ENCODE measurements at regions not wholly inside any gene's neighbourhood (a gene's known extent, or its start where the extent isn't known, plus 50 kb on each side); places are given as distances from the start of the nearest gene placed in this dataset.

GRCh38 chr10:10479465-10479864 is 538.2 kb upstream of the CELF2 start:
- DNase-seq: no peak
- Histone ChIP-seq H3K4me1 (peaks cover 0 to 10% (median 0%) of the 10 kb centered on the region in 4 donors), H3K4me3 (no peak overlapping the region), H3K27me3 (no peaks in the 10 kb centered on the region), H3K9me3 (no peaks in the 10 kb centered on the region), H3K36me3 (no peaks in the 10 kb centered on the region), H3K27ac (no peak overlapping the region)
- intact Hi-C loops (cut with DNase I; ENCODE audit: low total_unique reads): no loop called here
- TF ChIP-seq CTCF (IDR thresholded peaks at IDR 0.05): no peak

GRCh38 chr10:10482613-10483012 is 535.1 kb upstream of the CELF2 start:
- Histone ChIP-seq H3K27ac (no peak overlapping the region), H3K4me1 (peaks cover 0 to 10% (median 0%) of the 10 kb centered on the region in 4 donors), H3K27me3 (no peaks in the 10 kb centered on the region), H3K36me3 (no peaks in the 10 kb centered on the region), H3K4me3 (no peak overlapping the region), H3K9me3 (no peaks in the 10 kb centered on the region)
- TF ChIP-seq CTCF (IDR thresholded peaks at IDR 0.05): no peak
- DNase-seq: no peak
- intact Hi-C loops (cut with DNase I; ENCODE audit: low total_unique reads): no loop called here

GRCh38 chr10:10489076-10489475 is 528.6 kb upstream of the CELF2 start:
- DNase-seq: no peak
- H3K27ac ChIP-seq: no peak overlapping the region
- no peaks in the 10 kb centered on the region for H3K9me3 ChIP-seq
- TF ChIP-seq CTCF (IDR thresholded peaks at IDR 0.05): no peak
- intact Hi-C loops (cut with DNase I; ENCODE audit: low total_unique reads): no loop called here
- no peaks in the 10 kb centered on the region for H3K27me3 ChIP-seq
- H3K36me3 ChIP-seq: no peaks in the 10 kb centered on the region
- H3K4me3 ChIP-seq: no peak overlapping the region
- H3K4me1 ChIP-seq: peaks cover 0 to 16% (median 0%) of the 10 kb centered on the region in 4 donors

- no peaks in the 10 kb centered on the region for H3K36me3 ChIP-seq
- H3K9me3 ChIP-seq: no peaks in the 10 kb centered on the region
- H3K27me3 ChIP-seq: no peaks in the 10 kb centered on the region
- intact Hi-C loops (cut with DNase I; ENCODE audit: low total_unique reads): no loop called here
- no peak for DNase-seq
- H3K4me3 ChIP-seq: no peak overlapping the region
- TF ChIP-seq CTCF (IDR thresholded peaks at IDR 0.05): no peak
- no peak overlapping the region for H3K27ac ChIP-seq
- peaks cover 0 to 16% (median 0%) of the 10 kb centered on the region in 4 donors for H3K4me1 ChIP-seq
Measured at GRCh38 chr10:10489805-10490571, 527.7 kb upstream of the CELF2 start.

- intact Hi-C loops (cut with DNase I; ENCODE audit: low total_unique reads): no loop called here
- no peaks in the 10 kb centered on the region for H3K36me3 ChIP-seq
- no peak overlapping the region for H3K4me3 ChIP-seq
- H3K9me3 ChIP-seq: no peaks in the 10 kb centered on the region
- TF ChIP-seq CTCF (IDR thresholded peaks at IDR 0.05): no peak
- peaks cover 0 to 16% (median 0%) of the 10 kb centered on the region in 4 donors for H3K4me1 ChIP-seq
- no peak overlapping the region for H3K27ac ChIP-seq
- DNase-seq: no peak
- H3K27me3 ChIP-seq: no peaks in the 10 kb centered on the region
Measured at GRCh38 chr10:10490581-10490980, 527.1 kb upstream of the CELF2 start.

All from tibial artery (tissue), 4 donors.